HL-60 (cell line): ENCODE measurements at regions not wholly inside any gene's neighbourhood (a gene's known extent, or its start where the extent isn't known, plus 50 kb on each side); places are given as distances from the start of the nearest gene placed in this dataset.
"Not testable (repeated sequence)": the region's sequence is repeated elsewhere in the genome, so short reads cannot be mapped to it uniquely, and the experiment has no call there.

Experiments used
- DNase-seq, 2 experiments: peaks; one replicate each; pipeline ENCODE4 v3.0.0-alpha.2; 2010 to 2020; ENCODE audit warnings: low read depth in 1 of 2, low spot score in 1 of 2
- H3K27ac ChIP-seq: fragments of 250-450 bp; sonication (Bioruptor Pico); replicated peaks from 2 replicates; pipeline ENCODE4 v1.5.1; 2020; ENCODE audit warnings: mild to moderate bottlenecking, moderate library complexity
- H3K27me3 ChIP-seq: fragments of 250-450 bp; sonication (Bioruptor Pico); 2 replicates; pipeline ENCODE4 v1.5.1; 2021; ENCODE audit warnings: mild to moderate bottlenecking, moderate library complexity; ENCODE audit not compliant: insufficient read depth, poor library complexity, severe bottlenecking
- H3K4me3 ChIP-seq: replicated peaks from 2 replicates; pipeline ENCODE4 v1.5.1; 2011; ENCODE audit warnings: mild to moderate bottlenecking, control low read depth, low read length; ENCODE audit not compliant: insufficient read depth
- CTCF ChIP-seq: IDR thresholded peaks from one replicate; pipeline ENCODE4 v1.5.1; 2011; ENCODE audit warnings: low read length, control low read depth, inconsistent platforms; ENCODE audit not compliant: insufficient read depth
- GABPA ChIP-seq: IDR thresholded peaks from 2 replicates; pipeline ENCODE4 v1.6.1; 2012; ENCODE audit warnings: low read depth
- POLR2AphosphoS5 ChIP-seq: IDR thresholded peaks from 2 replicates; pipeline ENCODE4 v1.6.1; 2012; ENCODE audit warnings: low read depth
- REST ChIP-seq: IDR thresholded peaks from 2 replicates; pipeline ENCODE4 v1.6.1; 2012; ENCODE audit warnings: low read depth; ENCODE audit not compliant: insufficient replicate concordance
- SPI1 ChIP-seq: IDR thresholded peaks from 2 replicates; pipeline ENCODE4 v1.6.1; 2012; ENCODE audit warnings: low read depth, mild to moderate bottlenecking, borderline replicate concordance

GRCh38 chr11:87536565-87536964 lies 498.8 kb downstream of the TMEM135 start:
- no peak for DNase-seq
- Histone ChIP-seq H3K4me3 (no peak overlapping the region), H3K27me3 (peaks cover 2% of the 10 kb centered on the region), H3K27ac (no peak overlapping the region)
- TF ChIP-seq CTCF (no peak), SPI1 (no peak), GABPA (no peak), POLR2AphosphoS5 (no peak), REST (no peak)

GRCh38 chr11:87536016-87536415 lies 498.3 kb downstream of the TMEM135 start:
- TF ChIP-seq GABPA (no peak), POLR2AphosphoS5 (no peak), SPI1 (no peak), CTCF (no peak), REST (no peak)
- no peak overlapping the region for H3K4me3 ChIP-seq
- no peak for DNase-seq
- H3K27ac ChIP-seq: no peak overlapping the region
- H3K27me3 ChIP-seq: peaks cover 2% of the 10 kb centered on the region

- Histone ChIP-seq H3K27me3 (peaks cover 2% of the 10 kb centered on the region), H3K27ac (no peak overlapping the region), H3K4me3 (no peak overlapping the region)
- no peak for DNase-seq
- no peak for TF ChIP-seq SPI1
- TF ChIP-seq GABPA: no peak
- TF ChIP-seq POLR2AphosphoS5: no peak
- no peak for TF ChIP-seq REST
Observed at GRCh38 chr11:87535513-87535912, 497.8 kb downstream of the TMEM135 start.

- not testable (repeated sequence) for H3K4me3 ChIP-seq, H3K27me3 ChIP-seq, H3K27ac ChIP-seq, DNase-seq
Observed at GRCh38 chr11:87531835-87532234, 494.1 kb downstream of the TMEM135 start.
